GM23248 (cell line): ENCODE measurements at regions not wholly inside any gene's neighbourhood (a gene's known extent, or its start where the extent isn't known, plus 50 kb on each side); places are given as distances from the start of the nearest gene placed in this dataset.

Source experiments
- EZH2 ChIP-seq: fragments of 200-600 bp; sonication (generic); IDR thresholded peaks from 2 replicates; pipeline ENCODE4 v1.6.1; 2018; ENCODE audit warnings: antibody characterized with exemption, mild to moderate bottlenecking; ENCODE audit not compliant: insufficient read depth, poor library complexity, severe bottlenecking
- EZH2phosphoT487 ChIP-seq: fragments of 200-600 bp; sonication (generic); IDR thresholded peaks from 2 replicates; pipeline ENCODE4 v1.6.1; 2018; ENCODE audit warnings: antibody characterized with exemption, moderate library complexity, mild to moderate bottlenecking, low read depth; ENCODE audit not compliant: insufficient read depth

GRCh38 chr4:97121493-97121892 is 1021.8 kb downstream of the STPG2 start:
- no peak for TF ChIP-seq EZH2
- no peak for TF ChIP-seq EZH2phosphoT487
